BLaER1 treated with 17β-estradiol and CSF1 and Interleukin-3, amounts not matched to agents 10 nM and 100 nM (cell line): ENCODE measurements at regions not wholly inside any gene's neighbourhood (a gene's known extent, or its start where the extent isn't known, plus 50 kb on each side); places are given as distances from the start of the nearest gene placed in this dataset.

Experiments used
- H3K27ac ChIP-seq, 11 experiments: shearing (Covaris generic); formaldehyde crosslinking; 2 replicates each; pipeline ENCODE4 v1.8.1; 2022
- H3K27me3 ChIP-seq, 11 experiments: shearing (Covaris generic); formaldehyde crosslinking; 2 replicates each; pipeline ENCODE4 v1.8.1; 2022
- H3K36me3 ChIP-seq, 11 experiments: shearing (Covaris generic); formaldehyde crosslinking; 2 replicates each; pipeline ENCODE4 v1.8.1; 2022
- H3K4me1 ChIP-seq, 10 experiments: shearing (Covaris generic); formaldehyde crosslinking; 2 replicates each; pipeline ENCODE4 v1.8.1; 2022
- H3K4me2 ChIP-seq, 11 experiments: shearing (Covaris generic); formaldehyde crosslinking; 2 replicates each; pipeline ENCODE4 v1.8.1; 2022
- H3K4me3 ChIP-seq, 10 experiments: shearing (Covaris generic); formaldehyde crosslinking; 2 replicates each; pipeline ENCODE4 v1.8.1; 2022
- H3K9ac ChIP-seq, 11 experiments: shearing (Covaris generic); formaldehyde crosslinking; 2 replicates each; pipeline ENCODE4 v1.8.1; 2022
- H3K9me3 ChIP-seq, 11 experiments: shearing (Covaris generic); formaldehyde crosslinking; replicated peaks in 1 of 11; 2 replicates each; pipeline ENCODE4 v1.8.1; 2022
- H4K20me1 ChIP-seq, 11 experiments: shearing (Covaris generic); formaldehyde crosslinking; 2 replicates each; pipeline ENCODE4 v1.8.1; 2022
- Cebpa-rat ChIP-seq, 11 experiments: shearing (Covaris generic); IDR thresholded peaks; 2 replicates each; pipeline ENCODE4 v1.8.1; 2022

GRCh38 chr4:123945301-123945700 is 548.7 kb downstream of the SPRY1 start:
- no peaks in the 10 kb centered on the region for H3K27me3 ChIP-seq
- no peaks in the 10 kb centered on the region for H3K36me3 ChIP-seq
- TF ChIP-seq Cebpa-rat (IDR thresholded peaks at IDR 0.05), result no peak

GRCh38 chr4:123950530-123950929 is 553.9 kb downstream of the SPRY1 start:
- no peaks in the 10 kb centered on the region for H3K36me3 ChIP-seq
- H3K27ac ChIP-seq, result no peak overlapping the region
- no peak overlapping the region for H3K4me3 ChIP-seq
- no peak overlapping the region for H3K9ac ChIP-seq
- no peaks in the 10 kb centered on the region for H4K20me1 ChIP-seq
- H3K4me1 ChIP-seq, result no peaks in the 10 kb centered on the region
- no peaks in the 10 kb centered on the region for H3K9me3 ChIP-seq
- TF ChIP-seq Cebpa-rat (IDR thresholded peaks at IDR 0.05), result no peak
- no peak overlapping the region for H3K4me2 ChIP-seq
- no peaks in the 10 kb centered on the region for H3K27me3 ChIP-seq

More at GRCh38 chr4:123945301-123945700, 548.7 kb downstream of the SPRY1 start:
- Histone ChIP-seq H4K20me1 (no peaks in the 10 kb centered on the region), H3K27ac (no peak overlapping the region), H3K9me3 (peaks cover 0 to 3% (median 0%) of the 10 kb centered on the region in 11 experiments; a peak in 1 of 22 replicates), H3K4me3 (no peak overlapping the region), H3K4me2 (no peak overlapping the region), H3K4me1 (no peaks in the 10 kb centered on the region), H3K9ac (no peak overlapping the region)

GRCh38 chr4:123952530-123953274 is 556.1 kb downstream of the SPRY1 start:
- Histone ChIP-seq H3K27ac (no peak overlapping the region), H4K20me1 (no peaks in the 10 kb centered on the region), H3K9me3 (no peaks in the 10 kb centered on the region), H3K4me2 (no peak overlapping the region), H3K36me3 (no peaks in the 10 kb centered on the region), H3K9ac (no peak overlapping the region), H3K4me3 (no peak overlapping the region), H3K27me3 (no peaks in the 10 kb centered on the region), H3K4me1 (no peaks in the 10 kb centered on the region)
- no peak for TF ChIP-seq Cebpa-rat (IDR thresholded peaks at IDR 0.05)

GRCh38 chr4:123953566-123953965 is 557.0 kb downstream of the SPRY1 start:
- Histone ChIP-seq H4K20me1 (no peaks in the 10 kb centered on the region), H3K4me2 (no peak overlapping the region), H3K27me3 (no peaks in the 10 kb centered on the region), H3K9me3 (no peaks in the 10 kb centered on the region), H3K9ac (no peak overlapping the region), H3K4me1 (no peaks in the 10 kb centered on the region), H3K4me3 (no peak overlapping the region), H3K27ac (no peak overlapping the region), H3K36me3 (no peaks in the 10 kb centered on the region)
- no peak for TF ChIP-seq Cebpa-rat (IDR thresholded peaks at IDR 0.05)

- Histone ChIP-seq H3K27ac (no peak overlapping the region), H3K4me2 (no peak overlapping the region)
- no peak for TF ChIP-seq Cebpa-rat (IDR thresholded peaks at IDR 0.05)
Observed at GRCh38 chr4:123954220-123954619, 557.6 kb downstream of the SPRY1 start.

GRCh38 chr4:123955167-123955800 is 558.7 kb downstream of the SPRY1 start:
- Histone ChIP-seq H3K36me3 (no peaks in the 10 kb centered on the region), H3K4me3 (no peak overlapping the region), H3K4me1 (no peaks in the 10 kb centered on the region), H3K27ac (no peak overlapping the region), H3K9me3 (no peaks in the 10 kb centered on the region), H3K9ac (no peak overlapping the region), H4K20me1 (no peaks in the 10 kb centered on the region), H3K27me3 (no peaks in the 10 kb centered on the region), H3K4me2 (no peak overlapping the region)
- TF ChIP-seq Cebpa-rat (IDR thresholded peaks at IDR 0.05), result no peak

More at GRCh38 chr4:123954220-123954619, 557.6 kb downstream of the SPRY1 start:
- H3K36me3 ChIP-seq, result no peaks in the 10 kb centered on the region
- no peaks in the 10 kb centered on the region for H3K9me3 ChIP-seq
- H3K4me3 ChIP-seq, result no peak overlapping the region
- no peaks in the 10 kb centered on the region for H3K27me3 ChIP-seq
- no peak overlapping the region for H3K9ac ChIP-seq
- H3K4me1 ChIP-seq, result no peaks in the 10 kb centered on the region
- no peaks in the 10 kb centered on the region for H4K20me1 ChIP-seq

GRCh38 chr4:123956204-123956603 is 559.6 kb downstream of the SPRY1 start:
- no peaks in the 10 kb centered on the region for H3K9me3 ChIP-seq
- H3K4me3 ChIP-seq, result no peak overlapping the region
- H3K36me3 ChIP-seq, result no peaks in the 10 kb centered on the region
- H3K27me3 ChIP-seq, result no peaks in the 10 kb centered on the region
- H4K20me1 ChIP-seq, result no peaks in the 10 kb centered on the region
- no peak overlapping the region for H3K4me2 ChIP-seq
- no peak overlapping the region for H3K27ac ChIP-seq
- H3K4me1 ChIP-seq, result no peaks in the 10 kb centered on the region
- TF ChIP-seq Cebpa-rat (IDR thresholded peaks at IDR 0.05), result no peak
- no peak overlapping the region for H3K9ac ChIP-seq

GRCh38 chr4:123966990-123967769 is 570.6 kb downstream of the SPRY1 start:
- TF ChIP-seq Cebpa-rat (IDR thresholded peaks at IDR 0.05), result no peak
- Histone ChIP-seq H3K4me2 (no peak overlapping the region), H3K27me3 (no peaks in the 10 kb centered on the region), H3K4me1 (no peaks in the 10 kb centered on the region), H3K4me3 (no peak overlapping the region), H3K36me3 (no peaks in the 10 kb centered on the region), H3K9ac (no peak overlapping the region), H4K20me1 (no peaks in the 10 kb centered on the region), H3K27ac (no peak overlapping the region), H3K9me3 (peaks cover 0 to 4% (median 0%) of the 10 kb centered on the region in 11 experiments; a peak in 1 of 22 replicates)

- no peak overlapping the region for H3K9ac ChIP-seq
- H3K27me3 ChIP-seq, result no peaks in the 10 kb centered on the region
- H3K27ac ChIP-seq, result no peak overlapping the region
- H3K36me3 ChIP-seq, result no peaks in the 10 kb centered on the region
- H3K4me3 ChIP-seq, result no peak overlapping the region
- peaks cover 0 to 10% (median 0%) of the 10 kb centered on the region in 10 experiments; a peak in 4 of 20 replicates for H3K4me1 ChIP-seq
- H3K9me3 ChIP-seq, result peaks cover 0 to 10% (median 0%) of the 10 kb centered on the region in 11 experiments; a peak in 2 of 22 replicates
- H4K20me1 ChIP-seq, result no peaks in the 10 kb centered on the region
- no peak overlapping the region for H3K4me2 ChIP-seq
- TF ChIP-seq Cebpa-rat (IDR thresholded peaks at IDR 0.05), result no peak
Observed at GRCh38 chr4:123972031-123972430, 575.4 kb downstream of the SPRY1 start.
